ENCODE measurements at regions not wholly inside any gene's neighbourhood (a gene's known extent, or its start where the extent isn't known, plus 50 kb on each side); places are given as distances from the start of the nearest gene placed in this dataset.
"Not testable (repeated sequence)": the region's sequence is repeated elsewhere in the genome, so short reads cannot be mapped to it uniquely, and the experiment has no call there.

GRCh38 chr1:149269833-149270232 is 166.5 kb upstream of the NBPF9 start:
- H3K27ac ChIP-seq; H3K4me1 ChIP-seq; H3K4me3 ChIP-seq; intact Hi-C loops (cut with DNase I); DNase-seq; H3K27me3 ChIP-seq; H3K36me3 ChIP-seq; H3K9me3 ChIP-seq: not testable (repeated sequence)
- WGBS, 2 donors, result no CpG with 5 or more reads among the region's 2 CpGs

- WGBS, 2 donors, result 84 to 92% methylated on average over 2 of the region's 5 CpGs
- DNase-seq; H3K27me3 ChIP-seq; H3K9me3 ChIP-seq; H3K27ac ChIP-seq; H3K4me1 ChIP-seq; intact Hi-C loops (cut with DNase I); H3K4me3 ChIP-seq; H3K36me3 ChIP-seq: not testable (repeated sequence)
Observed at GRCh38 chr1:149274493-149274892, 171.1 kb upstream of the NBPF9 start.

GRCh38 chr1:149275802-149276201 is 172.5 kb upstream of the NBPF9 start:
- intact Hi-C loops (cut with DNase I); DNase-seq; H3K27me3 ChIP-seq; H3K36me3 ChIP-seq; H3K4me1 ChIP-seq; H3K27ac ChIP-seq; H3K4me3 ChIP-seq; H3K9me3 ChIP-seq: not testable (repeated sequence)
- no CpG with 5 or more reads among the region's 6 CpGs for WGBS, 2 donors

GRCh38 chr1:149276496-149276895 is 173.1 kb upstream of the NBPF9 start:
- DNase-seq; intact Hi-C loops (cut with DNase I); H3K36me3 ChIP-seq; H3K4me3 ChIP-seq; H3K9me3 ChIP-seq; H3K4me1 ChIP-seq; H3K27me3 ChIP-seq; H3K27ac ChIP-seq: not testable (repeated sequence)
- no CpG with 5 or more reads among the region's 5 CpGs for WGBS, 2 donors

GRCh38 chr1:149278156-149278555 is 174.8 kb upstream of the NBPF9 start:
- H3K27ac ChIP-seq; intact Hi-C loops (cut with DNase I); H3K36me3 ChIP-seq; H3K4me3 ChIP-seq; H3K27me3 ChIP-seq; H3K4me1 ChIP-seq; DNase-seq; H3K9me3 ChIP-seq: not testable (repeated sequence)
- no CpG with 5 or more reads among the region's 2 CpGs for WGBS, 2 donors

GRCh38 chr1:149279015-149279414 is 175.7 kb upstream of the NBPF9 start:
- DNase-seq; intact Hi-C loops (cut with DNase I); H3K27me3 ChIP-seq; H3K9me3 ChIP-seq; H3K4me3 ChIP-seq; H3K27ac ChIP-seq; H3K4me1 ChIP-seq; H3K36me3 ChIP-seq: not testable (repeated sequence)

- H3K36me3 ChIP-seq; H3K9me3 ChIP-seq; H3K4me1 ChIP-seq; intact Hi-C loops (cut with DNase I); H3K4me3 ChIP-seq; DNase-seq; H3K27me3 ChIP-seq; H3K27ac ChIP-seq: not testable (repeated sequence)
- 38 to 88% methylated on average over 1 of the region's 2 CpGs for WGBS, 2 donors
Observed at GRCh38 chr1:149279512-149279911, 176.2 kb upstream of the NBPF9 start.

- DNase-seq, H3K27me3 ChIP-seq: not testable (repeated sequence)
- WGBS, 2 donors, result no CpG with 5 or more reads among the region's 4 CpGs
Observed at GRCh38 chr1:149284773-149285172, 181.4 kb upstream of the NBPF9 start.

GRCh38 chr1:149285205-149285604 is 181.9 kb upstream of the NBPF9 start:
- H3K27me3 ChIP-seq; H3K9me3 ChIP-seq; H3K4me3 ChIP-seq; DNase-seq; H3K4me1 ChIP-seq; intact Hi-C loops (cut with DNase I); H3K27ac ChIP-seq; H3K36me3 ChIP-seq: not testable (repeated sequence)
- WGBS, 2 donors, result no CpG with 5 or more reads among the region's 14 CpGs

More at GRCh38 chr1:149284773-149285172, 181.4 kb upstream of the NBPF9 start:
- H3K36me3 ChIP-seq; H3K27ac ChIP-seq; H3K4me3 ChIP-seq; intact Hi-C loops (cut with DNase I); H3K4me1 ChIP-seq; H3K9me3 ChIP-seq: not testable (repeated sequence)

GRCh38 chr1:149285638-149286037 is 182.3 kb upstream of the NBPF9 start:
- H3K4me1 ChIP-seq; H3K9me3 ChIP-seq; H3K27me3 ChIP-seq; intact Hi-C loops (cut with DNase I); H3K36me3 ChIP-seq; H3K27ac ChIP-seq: not testable (repeated sequence)
- H3K4me3 ChIP-seq, result peak overlapping the region in 3 of 4 donors; percentile 21 to 32 (median 29)
- WGBS, 2 donors, result 0% methylated on average over 15 of the region's 38 CpGs
- peak; percentile 69 for DNase-seq

GRCh38 chr1:149288580-149288979 is 185.2 kb upstream of the NBPF9 start:
- 80 to 92% methylated on average over 1 of the region's 1 CpG for WGBS, 2 donors
- H3K27ac ChIP-seq; DNase-seq; H3K4me1 ChIP-seq; H3K27me3 ChIP-seq; H3K4me3 ChIP-seq; H3K9me3 ChIP-seq; intact Hi-C loops (cut with DNase I); H3K36me3 ChIP-seq: not testable (repeated sequence)

GRCh38 chr1:149300478-149301218 is 174.2 kb upstream of the NBPF19 start:
- H3K36me3 ChIP-seq; H3K27ac ChIP-seq; H3K4me1 ChIP-seq; intact Hi-C loops (cut with DNase I); H3K27me3 ChIP-seq; H3K4me3 ChIP-seq; H3K9me3 ChIP-seq: not testable (repeated sequence)
- no CpG with 5 or more reads among the region's 3 CpGs for WGBS, 2 donors
- DNase-seq, result peak; percentile 8

- DNase-seq; H3K27me3 ChIP-seq; H3K27ac ChIP-seq; H3K4me3 ChIP-seq; intact Hi-C loops (cut with DNase I); H3K9me3 ChIP-seq; H3K4me1 ChIP-seq; H3K36me3 ChIP-seq: not testable (repeated sequence)
- WGBS, 2 donors, result 68 to 69% methylated on average over 2 to 3 of the region's 4 CpGs
Observed at GRCh38 chr1:149301282-149301681, 173.6 kb upstream of the NBPF19 start.

- intact Hi-C loops (cut with DNase I); H3K4me3 ChIP-seq; H3K9me3 ChIP-seq; H3K27ac ChIP-seq; H3K27me3 ChIP-seq; H3K4me1 ChIP-seq; DNase-seq; H3K36me3 ChIP-seq: not testable (repeated sequence)
- WGBS, 2 donors, result no CpG with 5 or more reads among the region's 2 CpGs
Observed at GRCh38 chr1:149304796-149305195, 170.0 kb upstream of the NBPF19 start.
